Stomach (tissue), 8 donors: ENCODE measurements at regions not wholly inside any gene's neighbourhood (a gene's known extent, or its start where the extent isn't known, plus 50 kb on each side); places are given as distances from the start of the nearest gene placed in this dataset.

ENCODE experiments used
- DNase-seq, 2 donors: peaks; one replicate each; pipeline versions ENCODE4 v3.0.0 to v3.0.0-alpha.2; 2013 to 2019
- H3K27ac ChIP-seq, 5 donors: fragments of 200-600 bp in 4 of 5; sonication (generic) in 4 of 5; one replicate each; pipeline ENCODE4 v1.5.1; 2013 to 2019; ENCODE audit warnings: mild to moderate bottlenecking in 1 of 5, moderate library complexity in 1 of 5
- H3K27me3 ChIP-seq, 3 donors: fragments of 200-600 bp; sonication (generic); one replicate each; pipeline ENCODE4 v1.5.1; 2017 to 2019; ENCODE audit warnings: mixed run types in 1 of 3
- H3K36me3 ChIP-seq, 4 donors: fragments of 200-600 bp; sonication (generic); 1 replicate in 3 of 4; 2 replicates in 1 of 4; pipeline ENCODE4 v1.5.1; 2016 to 2019
- H3K4me1 ChIP-seq, 4 donors: fragments of 200-600 bp; sonication (generic); one replicate each; pipeline ENCODE4 v1.5.1; 2016 to 2019
- H3K4me3 ChIP-seq, 4 donors: fragments of 200-600 bp; sonication (generic) in 3 of 4; one replicate each; pipeline ENCODE4 v1.5.1; 2016 to 2019; ENCODE audit warnings: mild to moderate bottlenecking in 1 of 4
- H3K9me3 ChIP-seq, 4 donors: fragments of 200-600 bp; sonication (generic); one replicate each; pipeline ENCODE4 v1.5.1; 2016 to 2019
- EP300 ChIP-seq: sonication (generic); formaldehyde crosslinking; IDR thresholded peaks from one replicate; pipeline ENCODE4 v1.6.1; 2017; ENCODE audit warnings: antibody characterized with exemption
- POLR2A ChIP-seq, 4 donors: fragments of 450-650 bp; IDR thresholded peaks; one replicate each; pipeline ENCODE4 v1.6.1; 2016; ENCODE audit warnings: antibody characterized with exemption in 4 of 4, control low read depth in 2 of 4, mild to moderate bottlenecking in 1 of 4, moderate library complexity in 1 of 4
- POLR2AphosphoS5 ChIP-seq, 3 donors: sonication (generic); formaldehyde crosslinking; IDR thresholded peaks; one replicate each; pipeline ENCODE4 v1.6.1; 2016; ENCODE audit warnings: antibody characterized with exemption in 3 of 3
- WGBS, 5 donors: extraction: QIAGEN DNeasy Blood & Tissue Kit in 3 of 5; methylation state at CpG; one replicate each; pipeline versions ENCODE4 v1.1.5 to v1.1.7; 2013 to 2018; 5-methylcytosine and 5-hydroxymethylcytosine counted together
- intact Hi-C: fragments of 100-400 bp; cut with DNase I; formaldehyde crosslinking; loops from one replicate; pipeline ENCODE4 v1.15.1; 2023; ENCODE audit warnings: low total_unique reads
- TF ChIP-seq, protein P1 (sequence below), 7 experiments: fragments of 450-650 bp in 4 of 7; fragments of 200-600 bp in 3 of 7; sonication (generic) in 3 of 7; IDR thresholded peaks; one replicate each; pipeline ENCODE4 v1.5.1; 2016 to 2019; ENCODE audit warnings: antibody characterized with exemption in 7 of 7, control low read depth in 2 of 7, mild to moderate bottlenecking in 1 of 7
- donor health status: healthy with polysubstance abuse.
- donor health status: Bipolar disorder and iron deficiency.
- donor health status: healthy.

DNA sequence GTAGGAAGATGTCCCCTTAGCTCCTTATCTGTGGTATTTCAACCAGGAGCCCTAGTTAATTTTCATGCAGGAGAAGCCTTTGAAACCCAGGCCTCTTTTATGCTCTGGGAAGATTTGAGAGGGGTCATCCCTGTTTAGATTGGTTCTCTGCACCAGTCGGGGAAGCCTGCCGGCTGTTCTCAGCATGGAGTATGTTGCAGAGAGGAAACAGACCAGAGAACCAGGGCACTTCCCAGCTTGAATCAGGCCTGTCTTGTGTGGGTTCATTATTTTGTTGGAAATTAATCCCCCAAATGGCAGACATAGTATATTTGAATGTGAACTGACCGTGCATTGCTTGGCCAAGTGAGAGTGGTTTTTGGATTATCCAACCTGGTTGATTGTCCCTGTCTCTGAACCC, 1082.1 kb upstream of the RBFOX1 start:
- WGBS, 5 donors = 44 to 68% (median 53%) methylated on average over 3 of the region's 3 CpGs
- H3K4me3 ChIP-seq = no peak overlapping the region
- H3K4me1 ChIP-seq = no peaks in the 10 kb centered on the region
- H3K36me3 ChIP-seq = no peaks in the 10 kb centered on the region
- H3K9me3 ChIP-seq = peaks cover 0 to 7% (median 4%) of the 10 kb centered on the region in 4 donors
- DNase-seq = no peak
- intact Hi-C loops = no loop called here
- no peak overlapping the region for H3K27ac ChIP-seq
- TF ChIP-seq POLR2A (IDR thresholded peaks at IDR 0.05) (no peak), POLR2AphosphoS5 (IDR thresholded peaks at IDR 0.05) (no peak), EP300 (no peak)
- TF ChIP-seq, protein P1, sequence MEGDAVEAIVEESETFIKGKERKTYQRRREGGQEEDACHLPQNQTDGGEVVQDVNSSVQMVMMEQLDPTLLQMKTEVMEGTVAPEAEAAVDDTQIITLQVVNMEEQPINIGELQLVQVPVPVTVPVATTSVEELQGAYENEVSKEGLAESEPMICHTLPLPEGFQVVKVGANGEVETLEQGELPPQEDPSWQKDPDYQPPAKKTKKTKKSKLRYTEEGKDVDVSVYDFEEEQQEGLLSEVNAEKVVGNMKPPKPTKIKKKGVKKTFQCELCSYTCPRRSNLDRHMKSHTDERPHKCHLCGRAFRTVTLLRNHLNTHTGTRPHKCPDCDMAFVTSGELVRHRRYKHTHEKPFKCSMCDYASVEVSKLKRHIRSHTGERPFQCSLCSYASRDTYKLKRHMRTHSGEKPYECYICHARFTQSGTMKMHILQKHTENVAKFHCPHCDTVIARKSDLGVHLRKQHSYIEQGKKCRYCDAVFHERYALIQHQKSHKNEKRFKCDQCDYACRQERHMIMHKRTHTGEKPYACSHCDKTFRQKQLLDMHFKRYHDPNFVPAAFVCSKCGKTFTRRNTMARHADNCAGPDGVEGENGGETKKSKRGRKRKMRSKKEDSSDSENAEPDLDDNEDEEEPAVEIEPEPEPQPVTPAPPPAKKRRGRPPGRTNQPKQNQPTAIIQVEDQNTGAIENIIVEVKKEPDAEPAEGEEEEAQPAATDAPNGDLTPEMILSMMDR (IDR thresholded peaks at IDR 0.05) = no peak
- H3K27me3 ChIP-seq = no peaks in the 10 kb centered on the region

- 42 to 54% (median 46%) methylated on average over 4 of the region's 4 CpGs for WGBS, 5 donors
- no peak for DNase-seq
- Histone ChIP-seq H3K4me3 (no peak overlapping the region), H3K4me1 (no peaks in the 10 kb centered on the region), H3K9me3 (peaks cover 0 to 4% (median 2%) of the 10 kb centered on the region in 4 donors), H3K27ac (no peak overlapping the region), H3K27me3 (no peaks in the 10 kb centered on the region), H3K36me3 (no peaks in the 10 kb centered on the region)
- intact Hi-C loops = no loop called here
- no peak for TF ChIP-seq POLR2AphosphoS5 (IDR thresholded peaks at IDR 0.05)
- TF ChIP-seq POLR2A (IDR thresholded peaks at IDR 0.05) = no peak
- TF ChIP-seq EP300 = no peak
- TF ChIP-seq, protein P1 (IDR thresholded peaks at IDR 0.05) = no peak
These were observed 1082.8 kb upstream of the RBFOX1 start for GRCh38 chr16:6249863-6250262.

DNA sequence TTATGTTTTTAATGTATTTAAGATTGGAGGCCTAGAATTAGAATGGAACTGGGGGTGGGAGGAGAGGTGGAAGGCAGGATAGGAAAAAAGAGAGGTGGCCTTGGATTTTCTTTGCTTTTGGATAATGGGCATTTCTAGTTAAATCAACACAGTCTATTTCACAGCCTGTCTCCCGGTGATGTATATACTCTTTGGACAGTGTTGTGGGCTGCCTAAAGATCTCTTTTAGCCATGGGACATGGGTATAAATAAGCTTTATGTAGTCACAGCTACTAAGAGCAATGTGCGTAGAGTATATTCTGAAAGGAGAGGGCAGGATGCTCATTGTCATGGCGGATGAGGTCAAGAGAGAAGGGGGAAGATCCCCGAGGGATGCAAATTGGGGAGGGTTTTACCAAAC, 1084.4 kb upstream of the RBFOX1 start:
- no peak overlapping the region for H3K4me3 ChIP-seq
- H3K27me3 ChIP-seq = no peaks in the 10 kb centered on the region
- no peak for DNase-seq
- WGBS, 5 donors = 61 to 79% (median 75%) methylated on average over 4 of the region's 4 CpGs
- no peak overlapping the region for H3K27ac ChIP-seq
- no peaks in the 10 kb centered on the region for H3K36me3 ChIP-seq
- peaks cover 0 to 4% (median 2%) of the 10 kb centered on the region in 4 donors for H3K9me3 ChIP-seq
- TF ChIP-seq POLR2AphosphoS5 (IDR thresholded peaks at IDR 0.05) (no peak), POLR2A (IDR thresholded peaks at IDR 0.05) (no peak), EP300 (no peak)
- TF ChIP-seq, protein P1 (IDR thresholded peaks at IDR 0.05) = no peak
- no peaks in the 10 kb centered on the region for H3K4me1 ChIP-seq
- intact Hi-C loops = no loop called here

GRCh38 chr16:6247775-6248174, 1084.9 kb upstream of the RBFOX1 start:
- Histone ChIP-seq H3K27ac (no peak overlapping the region), H3K36me3 (no peaks in the 10 kb centered on the region), H3K27me3 (no peaks in the 10 kb centered on the region), H3K9me3 (peaks cover 0 to 4% (median 2%) of the 10 kb centered on the region in 4 donors), H3K4me1 (no peaks in the 10 kb centered on the region), H3K4me3 (no peak overlapping the region)
- intact Hi-C loops = no loop called here
- 83 to 85% (median 83%) methylated on average over 4 of the region's 4 CpGs for WGBS, 5 donors
- no peak for DNase-seq
- TF ChIP-seq POLR2AphosphoS5 (IDR thresholded peaks at IDR 0.05) = no peak
- no peak for TF ChIP-seq EP300
- TF ChIP-seq, protein P1 (IDR thresholded peaks at IDR 0.05) = no peak
- no peak for TF ChIP-seq POLR2A (IDR thresholded peaks at IDR 0.05)
